ENCODE measurements at regions not wholly inside any gene's neighbourhood (a gene's known extent, or its start where the extent isn't known, plus 50 kb on each side); places are given as distances from the start of the nearest gene placed in this dataset.

DNA sequence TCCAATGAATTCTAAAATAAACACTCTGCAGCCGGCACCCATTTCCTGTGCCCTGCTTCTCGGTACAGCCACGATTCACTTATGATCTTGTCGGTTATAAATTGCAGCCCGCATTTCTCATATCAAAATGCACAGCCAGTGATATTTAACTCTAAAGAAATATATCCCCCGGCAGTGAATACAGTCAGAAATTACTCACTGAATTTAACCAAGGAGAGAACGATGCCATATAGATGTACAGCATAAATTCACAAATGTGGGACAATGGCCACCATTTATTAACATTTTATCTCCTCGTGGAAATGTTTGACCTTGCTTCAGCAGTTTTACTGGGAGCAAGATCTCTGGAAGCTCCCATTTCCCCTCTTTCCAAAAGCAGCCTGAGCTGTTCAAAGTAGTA lies 1517.8 kb downstream of the BRD1 start:
- Histone ChIP-seq H3K27me3 (ENCODE audit: insufficient read depth, poor library complexity, severe bottlenecking) (no peaks in the 10 kb centered on the region), H3K4me3 (replicated peaks; ENCODE audit: insufficient read depth, low read length) (no peak overlapping the region), H3K27ac (replicated peaks) (no peak overlapping the region)
- DNase-seq (ENCODE audit: low read depth in 1 of 2, low spot score in 1 of 2) = no peak
- TF ChIP-seq, protein P1, sequence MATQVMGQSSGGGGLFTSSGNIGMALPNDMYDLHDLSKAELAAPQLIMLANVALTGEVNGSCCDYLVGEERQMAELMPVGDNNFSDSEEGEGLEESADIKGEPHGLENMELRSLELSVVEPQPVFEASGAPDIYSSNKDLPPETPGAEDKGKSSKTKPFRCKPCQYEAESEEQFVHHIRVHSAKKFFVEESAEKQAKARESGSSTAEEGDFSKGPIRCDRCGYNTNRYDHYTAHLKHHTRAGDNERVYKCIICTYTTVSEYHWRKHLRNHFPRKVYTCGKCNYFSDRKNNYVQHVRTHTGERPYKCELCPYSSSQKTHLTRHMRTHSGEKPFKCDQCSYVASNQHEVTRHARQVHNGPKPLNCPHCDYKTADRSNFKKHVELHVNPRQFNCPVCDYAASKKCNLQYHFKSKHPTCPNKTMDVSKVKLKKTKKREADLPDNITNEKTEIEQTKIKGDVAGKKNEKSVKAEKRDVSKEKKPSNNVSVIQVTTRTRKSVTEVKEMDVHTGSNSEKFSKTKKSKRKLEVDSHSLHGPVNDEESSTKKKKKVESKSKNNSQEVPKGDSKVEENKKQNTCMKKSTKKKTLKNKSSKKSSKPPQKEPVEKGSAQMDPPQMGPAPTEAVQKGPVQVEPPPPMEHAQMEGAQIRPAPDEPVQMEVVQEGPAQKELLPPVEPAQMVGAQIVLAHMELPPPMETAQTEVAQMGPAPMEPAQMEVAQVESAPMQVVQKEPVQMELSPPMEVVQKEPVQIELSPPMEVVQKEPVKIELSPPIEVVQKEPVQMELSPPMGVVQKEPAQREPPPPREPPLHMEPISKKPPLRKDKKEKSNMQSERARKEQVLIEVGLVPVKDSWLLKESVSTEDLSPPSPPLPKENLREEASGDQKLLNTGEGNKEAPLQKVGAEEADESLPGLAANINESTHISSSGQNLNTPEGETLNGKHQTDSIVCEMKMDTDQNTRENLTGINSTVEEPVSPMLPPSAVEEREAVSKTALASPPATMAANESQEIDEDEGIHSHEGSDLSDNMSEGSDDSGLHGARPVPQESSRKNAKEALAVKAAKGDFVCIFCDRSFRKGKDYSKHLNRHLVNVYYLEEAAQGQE (IDR thresholded peaks at IDR 0.05; ENCODE audit: insufficient replicate concordance, low read depth) = no peak
- TF ChIP-seq GABPA (IDR thresholded peaks at IDR 0.05; ENCODE audit: low read depth) (no peak), CTCF (IDR thresholded peaks at IDR 0.05; ENCODE audit: insufficient read depth, low read length) (no peak), POLR2AphosphoS5 (IDR thresholded peaks at IDR 0.05; ENCODE audit: low read depth) (no peak), SPI1 (IDR thresholded peaks at IDR 0.05; ENCODE audit: borderline replicate concordance, low read depth) (no peak)

- Histone ChIP-seq H3K4me3 (replicated peaks; ENCODE audit: insufficient read depth, low read length) (no peak overlapping the region), H3K27ac (replicated peaks) (no peak overlapping the region), H3K27me3 (ENCODE audit: insufficient read depth, poor library complexity, severe bottlenecking) (no peaks in the 10 kb centered on the region)
- TF ChIP-seq POLR2AphosphoS5 (IDR thresholded peaks at IDR 0.05; ENCODE audit: low read depth) (no peak), CTCF (IDR thresholded peaks at IDR 0.05; ENCODE audit: insufficient read depth, low read length) (no peak), SPI1 (IDR thresholded peaks at IDR 0.05; ENCODE audit: borderline replicate concordance, low read depth) (no peak), GABPA (IDR thresholded peaks at IDR 0.05; ENCODE audit: low read depth) (no peak)
- TF ChIP-seq, protein P1 (IDR thresholded peaks at IDR 0.05; ENCODE audit: insufficient replicate concordance, low read depth) = no peak
- DNase-seq (ENCODE audit: low read depth in 1 of 2, low spot score in 1 of 2) = no peak
Measured at GRCh38 chr22:48309115-48309705, 1518.5 kb downstream of the BRD1 start.

GRCh38 chr22:48307931-48308330 lies 1519.7 kb downstream of the BRD1 start:
- no peaks in the 10 kb centered on the region for H3K27me3 ChIP-seq (ENCODE audit: insufficient read depth, poor library complexity, severe bottlenecking)
- DNase-seq (ENCODE audit: low read depth in 1 of 2, low spot score in 1 of 2) = no peak
- H3K27ac ChIP-seq (replicated peaks) = no peak overlapping the region
- no peak overlapping the region for H3K4me3 ChIP-seq (replicated peaks; ENCODE audit: insufficient read depth, low read length)
- TF ChIP-seq POLR2AphosphoS5 (IDR thresholded peaks at IDR 0.05; ENCODE audit: low read depth) (no peak), SPI1 (IDR thresholded peaks at IDR 0.05; ENCODE audit: borderline replicate concordance, low read depth) (no peak), GABPA (IDR thresholded peaks at IDR 0.05; ENCODE audit: low read depth) (no peak), CTCF (IDR thresholded peaks at IDR 0.05; ENCODE audit: insufficient read depth, low read length) (no peak)
- TF ChIP-seq, protein P1 (IDR thresholded peaks at IDR 0.05; ENCODE audit: insufficient replicate concordance, low read depth) = no peak

All from HL-60 (cell line).